Uterus (tissue), 2 donors: ENCODE measurements at regions not wholly inside any gene's neighbourhood (a gene's known extent, or its start where the extent isn't known, plus 50 kb on each side); places are given as distances from the start of the nearest gene placed in this dataset.
"Not testable (repeated sequence)": the region's sequence is repeated elsewhere in the genome, so short reads cannot be mapped to it uniquely, and the experiment has no call there.

ENCODE experiments used
- CTCF ChIP-seq, 4 experiments: fragments of 200-600 bp in 2 of 4; fragments of 450-650 bp in 2 of 4; sonication (generic) in 2 of 4; IDR thresholded peaks; one replicate each; pipeline ENCODE4 v1.5.1; 2016 to 2019; ENCODE audit warnings: antibody characterized with exemption in 4 of 4, mild to moderate bottlenecking in 2 of 4, moderate library complexity in 1 of 4
- POLR2A ChIP-seq, 2 donors: fragments of 450-650 bp; IDR thresholded peaks; one replicate each; pipeline ENCODE4 v1.6.1; 2016; ENCODE audit warnings: antibody characterized with exemption in 2 of 2, mild to moderate bottlenecking in 1 of 2, moderate library complexity in 1 of 2

DNA sequence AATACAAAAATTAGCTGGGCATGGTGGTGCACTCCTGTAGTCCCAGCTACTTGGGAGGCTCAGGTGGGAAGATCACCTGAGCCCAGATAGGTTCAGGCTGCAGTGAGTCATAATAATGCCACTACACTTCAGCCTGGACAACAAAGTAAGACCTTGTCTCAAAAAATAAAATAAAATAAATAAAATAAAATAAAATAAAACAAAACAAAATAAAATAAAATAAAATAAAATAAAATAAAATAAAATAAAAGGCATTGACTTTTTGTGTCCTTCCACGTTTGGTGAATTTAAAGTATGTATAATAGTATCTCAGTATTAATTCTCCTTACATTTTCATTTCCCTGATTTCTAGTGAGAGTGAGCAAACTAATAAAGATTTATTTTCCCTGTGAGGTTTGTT lies 113.6 kb downstream of the ZIC1 start:
- not testable (repeated sequence) for TF ChIP-seq POLR2A, CTCF (IDR thresholded peaks at IDR 0.05)
